Right cardiac atrium (tissue), 5 donors: ENCODE measurements at regions not wholly inside any gene's neighbourhood (a gene's known extent, or its start where the extent isn't known, plus 50 kb on each side); places are given as distances from the start of the nearest gene placed in this dataset.
"Not testable (repeated sequence)": the region's sequence is repeated elsewhere in the genome, so short reads cannot be mapped to it uniquely, and the experiment has no call there.

Source experiments
- ATAC-seq, 2 donors: fragments of 200-7000 bp; cut with Tn5 transposase; one replicate each; pipeline versions ENCODE4 v1.8.0 to v1.9.1; 2020; ENCODE audit warnings: moderate library complexity in 2 of 2, mild to moderate bottlenecking in 1 of 2
- DNase-seq, 3 donors: peaks; one replicate each; pipeline ENCODE4 v3.0.0-alpha.2; 2020
- H3K27ac ChIP-seq: one replicate; pipeline ENCODE4 v1.5.1; 2013; ENCODE audit warnings: mild to moderate bottlenecking, low read length, control low read depth, moderate library complexity
- H3K27me3 ChIP-seq: one replicate; pipeline ENCODE4 v1.6.1; 2013; ENCODE audit not compliant: control insufficient read depth, insufficient read depth
- H3K4me1 ChIP-seq: one replicate; pipeline ENCODE4 v1.6.1; 2013; ENCODE audit warnings: low read length; ENCODE audit not compliant: control insufficient read depth, insufficient read depth
- H3K4me3 ChIP-seq: one replicate; pipeline ENCODE4 v1.5.1; 2013; ENCODE audit warnings: low read length, control low read depth
- H3K9me3 ChIP-seq: one replicate; pipeline ENCODE4 v1.6.1; 2013; ENCODE audit warnings: low read length; ENCODE audit not compliant: control insufficient read depth
- WGBS: extraction: QIAGEN DNeasy Blood & Tissue Kit; methylation state at CpG from one replicate; pipeline ENCODE4 v1.1.7; 2013; 5-methylcytosine and 5-hydroxymethylcytosine counted together
- intact Hi-C, 4 donors: fragments of 100-400 bp; cut with DNase I; formaldehyde crosslinking; loops; one replicate each; pipeline versions ENCODE4 v1.11.0 to v1.14.0; 2022 to 2023
- donor health status: healthy with polysubstance abuse.
- donor health status: DM: no; HTN: yes; CAD: no.
- donor health status: DM: no; HTN: no; CAD: no.
- donor health status: DM: no; HTN: yes; CAD: no; lungs with severe emphysema.
- donor health status: DM: yes; HTN: yes; CAD: no.

DNA sequence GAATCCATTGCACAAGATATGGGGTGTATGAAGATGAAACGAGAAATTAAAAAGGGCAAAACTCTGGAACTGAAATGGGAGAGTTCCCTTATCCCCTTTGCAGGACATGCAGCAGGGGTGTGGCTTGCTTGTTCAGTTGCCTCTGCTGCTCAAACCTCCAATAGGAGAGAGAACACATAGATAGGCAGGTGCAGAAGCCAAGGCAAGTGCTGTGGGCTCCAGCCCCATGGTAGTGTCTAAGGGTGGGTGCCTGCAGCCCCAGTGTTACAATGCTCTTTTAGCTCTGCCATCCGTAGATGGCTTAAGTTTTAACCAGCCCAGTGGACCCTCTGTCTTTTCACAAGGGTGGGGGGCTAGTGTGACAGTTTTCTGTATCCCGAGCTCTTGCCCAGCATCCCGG lies 69.7 kb downstream of the CMAS start:
- Histone ChIP-seq H3K27me3 (no peaks in the 10 kb centered on the region), H3K4me1 (no peaks in the 10 kb centered on the region), H3K4me3 (no peak overlapping the region), H3K9me3 (no peaks in the 10 kb centered on the region), H3K27ac (no peak overlapping the region)
- intact Hi-C loops: no loop called here
- ATAC-seq: no peak
- WGBS: 91% methylated on average over 4 of the region's 4 CpGs
- DNase-seq: no peak

DNA sequence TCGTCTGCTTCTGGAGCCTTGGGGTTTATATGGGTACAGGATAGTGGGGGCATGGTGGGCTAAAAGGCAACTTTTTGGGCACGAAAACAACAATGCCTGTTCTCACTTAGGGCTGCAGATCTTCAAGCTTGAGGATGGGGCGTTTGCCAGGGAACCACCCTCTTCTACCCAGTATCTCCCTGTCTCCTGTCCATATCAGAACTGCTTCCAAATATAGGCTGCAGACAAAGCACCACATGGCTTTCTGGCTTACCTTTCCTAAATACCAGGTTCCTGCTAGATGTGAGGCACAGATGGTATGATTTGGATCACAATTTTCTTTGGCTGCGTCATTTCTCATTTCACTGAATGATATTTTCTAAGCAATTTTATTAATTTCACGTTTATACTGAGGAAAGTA lies 70.4 kb downstream of the CMAS start:
- 58% methylated on average over 5 of the region's 5 CpGs for WGBS

GRCh38 chr12:22117563-22118237 lies 71.7 kb downstream of the CMAS start:
- H3K9me3 ChIP-seq: no peaks in the 10 kb centered on the region
- ATAC-seq (no peak), DNase-seq (no peak)
- no peaks in the 10 kb centered on the region for H3K4me1 ChIP-seq
- WGBS: 57% methylated on average over 3 of the region's 3 CpGs
- H3K27ac ChIP-seq: no peak overlapping the region
- H3K27me3 ChIP-seq: no peaks in the 10 kb centered on the region
- H3K4me3 ChIP-seq: no peak overlapping the region
- intact Hi-C loops: no loop called here

More for the DNA sequence above, 70.4 kb downstream of the CMAS start:
- Histone ChIP-seq H3K27me3 (no peaks in the 10 kb centered on the region), H3K9me3 (no peaks in the 10 kb centered on the region), H3K27ac (no peak overlapping the region), H3K4me3 (no peak overlapping the region), H3K4me1 (no peaks in the 10 kb centered on the region)
- DNase-seq (peak in 1 of 3 donors; percentile 21), ATAC-seq (no peak)
- intact Hi-C loops: no loop called here

GRCh38 chr12:22118238-22118790 lies 72.3 kb downstream of the CMAS start:
- Histone ChIP-seq H3K27ac (no peak overlapping the region), H3K4me1 (no peaks in the 10 kb centered on the region), H3K4me3 (no peak overlapping the region), H3K27me3 (no peaks in the 10 kb centered on the region), H3K9me3 (no peaks in the 10 kb centered on the region)
- ATAC-seq: no peak
- WGBS: 67% methylated on average over 3 of the region's 3 CpGs
- intact Hi-C loops: no loop called here
- no peak for DNase-seq

- DNase-seq: peak in 1 of 3 donors; percentile 34
- H3K27me3 ChIP-seq: no peaks in the 10 kb centered on the region
- no peaks in the 10 kb centered on the region for H3K9me3 ChIP-seq
- no peaks in the 10 kb centered on the region for H3K4me1 ChIP-seq
- no peak overlapping the region for H3K27ac ChIP-seq
- H3K4me3 ChIP-seq: no peak overlapping the region
- ATAC-seq: no peak
- WGBS: 60% methylated on average over 4 of the region's 4 CpGs
- intact Hi-C loops: no loop called here
Measured at GRCh38 chr12:22121224-22121623, 75.2 kb downstream of the CMAS start.

GRCh38 chr12:22122359-22122758 lies 76.3 kb downstream of the CMAS start:
- ATAC-seq (peak in 1 of 2 donors; percentile 71), DNase-seq (no peak)
- H3K27me3 ChIP-seq: no peaks in the 10 kb centered on the region
- intact Hi-C loops: no loop called here
- H3K4me3 ChIP-seq: no peak overlapping the region
- H3K4me1 ChIP-seq: no peaks in the 10 kb centered on the region
- 23% methylated on average over 2 of the region's 2 CpGs for WGBS
- H3K9me3 ChIP-seq: no peaks in the 10 kb centered on the region
- no peak overlapping the region for H3K27ac ChIP-seq

DNA sequence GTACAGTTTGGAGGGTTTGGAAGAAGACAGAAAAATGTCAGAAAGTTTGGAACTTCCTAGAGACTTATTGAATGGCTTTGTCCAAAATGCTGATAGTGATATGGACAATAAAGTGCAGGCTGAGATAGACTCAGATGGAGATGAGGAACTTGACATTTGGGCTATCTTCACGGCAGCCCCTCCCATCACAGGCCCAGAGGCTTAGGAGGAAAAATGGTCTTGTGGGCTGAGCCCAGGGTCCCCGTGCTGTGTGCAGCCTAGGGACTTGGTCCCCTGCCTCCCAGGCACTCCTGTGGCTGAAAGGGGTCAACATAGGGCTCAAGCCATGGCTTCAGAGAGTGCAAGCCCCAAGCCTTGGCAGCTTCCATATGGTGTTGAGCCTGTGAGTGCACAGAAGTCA lies 79.0 kb downstream of the CMAS start:
- no peak for ATAC-seq

GRCh38 chr12:22126101-22126500 lies 80.1 kb downstream of the CMAS start:
- whole genome bisulfite sequencing: 35% methylated on average over 2 of the region's 2 CpGs
- DNase-seq, H3K4me1 ChIP-seq, H3K27ac ChIP-seq, H3K4me3 ChIP-seq, H3K27me3 ChIP-seq, intact Hi-C loops, ATAC-seq, H3K9me3 ChIP-seq: not testable (repeated sequence)

More for the DNA sequence above, 79.0 kb downstream of the CMAS start:
- Histone ChIP-seq H3K4me1 (no peaks in the 10 kb centered on the region), H3K4me3 (no peak overlapping the region), H3K27me3 (no peaks in the 10 kb centered on the region), H3K9me3 (no peaks in the 10 kb centered on the region), H3K27ac (no peak overlapping the region)
- DNase-seq: no peak
- WGBS: 90% methylated on average over 2 of the region's 2 CpGs
- intact Hi-C loops: no loop called here

- 0% methylated on average over 1 of the region's 1 CpG for WGBS
Measured at GRCh38 chr12:22126758-22127157, 80.7 kb downstream of the CMAS start.

GRCh38 chr12:22130671-22131070 lies 84.7 kb downstream of the CMAS start:
- no peak for DNase-seq
- H3K27ac ChIP-seq: no peak overlapping the region
- no peaks in the 10 kb centered on the region for H3K27me3 ChIP-seq
- H3K9me3 ChIP-seq: no peaks in the 10 kb centered on the region
- intact Hi-C loops: no loop called here
- H3K4me3 ChIP-seq: no peak overlapping the region
- WGBS: 90% methylated on average over 3 of the region's 3 CpGs
- no peak for ATAC-seq
- no peaks in the 10 kb centered on the region for H3K4me1 ChIP-seq

More at GRCh38 chr12:22126758-22127157, 80.7 kb downstream of the CMAS start:
- DNase-seq (no peak), ATAC-seq (no peak)
- Histone ChIP-seq H3K4me1 (no peaks in the 10 kb centered on the region), H3K9me3 (no peaks in the 10 kb centered on the region), H3K27me3 (no peaks in the 10 kb centered on the region), H3K27ac (no peak overlapping the region), H3K4me3 (no peak overlapping the region)
- intact Hi-C loops: no loop called here

GRCh38 chr12:22136604-22137117 lies 90.6 kb downstream of the CMAS start:
- H3K27me3 ChIP-seq, intact Hi-C loops, H3K4me1 ChIP-seq, DNase-seq, H3K27ac ChIP-seq, ATAC-seq, H3K4me3 ChIP-seq, H3K9me3 ChIP-seq: not testable (repeated sequence)
- 83% methylated on average over 15 of the region's 21 CpGs for WGBS
